Midbrain (tissue), 1 donor: ENCODE measurements at regions not wholly inside any gene's neighbourhood (a gene's known extent, or its start where the extent isn't known, plus 50 kb on each side); places are given as distances from the start of the nearest gene placed in this dataset.
"Not testable (repeated sequence)": the region's sequence is repeated elsewhere in the genome, so short reads cannot be mapped to it uniquely, and the experiment has no call there.

Experiments used
- DNase-seq: peaks from one replicate; lab custom pipeline; 2025; lab: John Stamatoyannopoulos, UW

DNA sequence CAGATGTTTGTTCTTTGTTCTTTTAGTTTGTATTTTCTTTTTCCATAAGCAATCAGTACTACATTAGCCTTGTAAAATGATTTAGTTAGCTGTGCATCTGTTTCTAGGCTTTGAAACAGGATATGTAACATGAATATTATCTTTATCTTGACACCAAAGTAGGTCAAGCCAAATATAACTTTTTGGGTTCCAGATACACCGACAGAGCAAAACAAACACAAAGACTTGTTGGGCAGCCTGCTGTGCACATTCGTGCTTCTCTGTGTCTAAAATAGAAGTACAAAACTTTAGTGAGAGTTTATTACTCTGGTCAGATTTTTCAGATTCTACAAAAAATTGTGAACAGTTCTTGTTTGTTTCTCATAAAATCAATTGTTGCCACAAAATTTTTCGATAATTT is 1059.3 kb upstream of the GYPC start:
- no peak for DNase-seq

DNA sequence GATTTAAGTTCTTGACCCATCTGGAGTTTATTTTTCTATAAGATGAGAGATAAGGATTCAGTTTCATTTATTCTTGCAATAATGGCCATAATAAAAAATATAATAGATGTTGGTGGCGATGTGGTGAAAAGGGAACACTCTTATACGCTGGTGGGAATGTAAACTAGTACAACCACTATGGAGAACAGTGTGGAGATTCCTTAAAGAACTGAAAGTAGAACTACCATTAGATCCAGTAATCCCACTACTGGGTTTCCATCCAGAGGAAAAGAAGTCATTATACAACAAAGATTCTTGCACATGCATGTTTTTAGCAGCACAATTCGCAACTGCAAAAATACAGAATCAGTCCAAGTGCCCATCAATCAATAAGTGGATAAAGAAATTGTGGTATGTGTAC is 1040.5 kb upstream of the GYPC start:
- no peak for DNase-seq

DNA sequence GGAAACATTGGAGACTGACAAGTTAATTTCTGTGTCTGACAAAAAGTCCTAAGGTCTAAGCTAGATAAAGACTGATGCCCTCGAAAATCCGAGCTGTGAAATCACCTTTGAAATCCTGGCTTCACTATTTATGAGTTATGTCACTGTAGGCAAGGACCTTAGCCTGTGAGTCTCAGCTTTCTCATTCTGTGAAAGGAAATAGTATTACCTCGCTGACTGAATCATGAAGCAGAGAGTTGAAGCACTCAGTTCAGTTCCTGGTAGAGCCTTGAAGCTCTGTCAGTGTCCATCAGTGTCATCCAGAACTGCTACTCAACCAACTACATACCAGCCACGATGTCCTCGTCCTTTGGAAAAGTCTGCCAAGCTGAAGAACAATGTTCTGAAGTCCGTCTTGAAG is 1025.6 kb upstream of the GYPC start:
- DNase-seq, result no peak

DNA sequence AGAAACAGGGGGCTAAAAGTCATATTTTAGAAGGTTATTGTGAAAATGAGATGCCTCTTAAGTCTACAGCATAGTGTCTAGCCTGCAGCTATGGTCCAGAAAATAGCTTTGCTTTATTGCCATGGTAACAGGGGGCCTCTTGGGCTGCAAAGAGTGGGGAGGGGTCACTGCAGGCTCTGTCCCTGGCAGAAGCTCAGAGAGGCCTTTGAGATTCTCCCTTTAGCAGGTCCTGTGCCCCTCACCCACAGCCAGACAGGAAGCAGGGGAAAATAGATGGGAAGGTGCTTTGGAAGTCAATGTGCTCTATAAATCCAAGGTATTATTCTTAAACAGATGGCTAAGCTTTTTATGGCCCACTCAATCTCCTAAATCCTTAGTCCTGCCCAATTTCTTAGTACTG is 1021.3 kb upstream of the GYPC start:
- DNase-seq, result no peak

DNA sequence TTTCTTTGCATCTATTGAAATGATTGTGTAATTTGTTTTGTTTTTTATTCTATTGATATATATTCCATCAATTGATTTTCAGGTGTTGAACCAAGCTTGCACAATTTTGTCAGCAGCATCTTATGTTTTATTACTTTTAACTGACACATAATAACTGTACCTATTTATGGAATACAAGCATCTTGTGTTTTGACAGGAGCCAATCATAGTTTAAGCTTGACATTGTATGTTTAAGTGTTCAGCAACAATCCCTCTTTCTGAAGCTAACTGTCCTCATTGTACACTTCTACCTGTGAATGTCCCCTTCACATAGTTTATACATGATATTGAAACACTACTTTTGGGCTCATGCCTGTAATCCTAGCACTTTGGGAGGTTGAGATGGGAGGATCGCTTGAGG is 1017.6 kb upstream of the GYPC start:
- DNase-seq, result no peak

DNA sequence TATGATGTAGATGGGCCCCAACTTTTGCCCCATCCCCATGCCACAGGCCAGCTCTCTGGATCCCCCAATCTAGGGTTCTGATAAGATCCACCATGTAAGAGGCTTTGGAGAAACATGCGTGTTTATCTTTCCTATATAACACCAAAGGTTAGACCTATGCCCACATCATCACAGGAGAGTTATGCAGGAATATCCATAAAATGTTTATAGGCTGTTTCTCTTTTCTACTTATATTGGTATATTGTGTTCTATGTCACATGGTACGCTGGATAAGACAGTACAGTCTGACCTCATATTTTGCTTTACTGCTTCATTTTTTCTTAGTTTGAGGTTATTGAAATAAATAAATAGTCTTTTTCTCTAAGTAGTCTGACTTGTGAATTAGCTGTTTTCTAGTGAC is 1013.9 kb upstream of the GYPC start:
- DNase-seq, result no peak

DNA sequence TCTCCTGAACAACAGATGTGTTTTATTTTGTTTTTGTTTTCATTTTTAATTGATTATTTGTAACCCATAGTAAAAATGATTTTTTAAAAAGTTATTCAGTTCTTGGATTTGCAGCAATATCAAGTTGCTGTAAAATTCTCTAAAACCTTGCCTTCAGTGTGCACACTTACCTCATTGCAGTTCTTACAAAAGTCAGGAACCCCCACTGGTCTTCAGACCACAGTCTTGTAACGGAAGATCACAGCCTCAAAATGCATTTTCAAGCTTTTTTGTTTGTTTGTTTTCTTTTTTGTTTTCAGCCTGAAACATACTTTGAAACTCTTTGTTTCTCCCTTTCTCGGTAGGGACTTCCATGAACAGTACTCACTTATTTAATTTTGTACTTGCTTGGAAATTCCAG is 1012.8 kb upstream of the GYPC start:
- no peak for DNase-seq

DNA sequence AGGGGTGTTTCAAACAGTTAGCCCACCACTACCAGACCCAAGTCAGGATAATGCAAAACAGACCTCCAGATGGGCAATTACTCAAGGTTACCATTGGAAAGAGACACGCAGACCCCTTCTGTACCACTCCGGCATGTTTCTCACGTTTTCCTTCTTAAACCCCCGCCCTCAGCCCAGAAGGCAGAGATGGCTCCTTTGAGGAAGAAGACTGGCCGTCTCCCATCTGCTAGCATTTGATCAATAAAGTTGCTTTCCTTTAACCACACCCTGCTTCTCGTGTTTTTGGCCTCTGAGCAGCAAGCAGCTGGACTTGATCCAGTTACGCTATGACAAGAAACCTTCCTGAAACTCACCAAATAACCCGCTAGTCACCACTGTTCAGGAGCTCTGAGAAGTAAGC is 1012.4 kb upstream of the GYPC start:
- no peak for DNase-seq

DNA sequence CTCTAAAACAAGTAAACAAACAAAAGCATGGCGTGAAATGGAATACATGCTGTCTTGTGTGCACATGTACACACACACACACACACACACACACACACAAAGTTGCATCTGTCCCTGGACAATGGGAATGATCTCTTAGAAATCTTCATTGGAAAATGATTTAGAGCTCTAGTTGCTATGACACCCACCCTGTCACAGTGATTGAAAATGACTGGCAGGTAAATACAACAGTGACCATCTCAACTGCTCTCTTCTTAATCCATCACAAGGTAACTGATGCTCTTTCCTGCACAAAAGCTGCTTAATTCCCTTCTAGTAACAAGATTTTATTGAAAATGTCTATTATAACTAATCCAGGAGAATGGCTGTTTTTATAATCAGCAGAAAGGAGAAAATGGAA is 1011.7 kb upstream of the GYPC start:
- DNase-seq, result no peak

DNA sequence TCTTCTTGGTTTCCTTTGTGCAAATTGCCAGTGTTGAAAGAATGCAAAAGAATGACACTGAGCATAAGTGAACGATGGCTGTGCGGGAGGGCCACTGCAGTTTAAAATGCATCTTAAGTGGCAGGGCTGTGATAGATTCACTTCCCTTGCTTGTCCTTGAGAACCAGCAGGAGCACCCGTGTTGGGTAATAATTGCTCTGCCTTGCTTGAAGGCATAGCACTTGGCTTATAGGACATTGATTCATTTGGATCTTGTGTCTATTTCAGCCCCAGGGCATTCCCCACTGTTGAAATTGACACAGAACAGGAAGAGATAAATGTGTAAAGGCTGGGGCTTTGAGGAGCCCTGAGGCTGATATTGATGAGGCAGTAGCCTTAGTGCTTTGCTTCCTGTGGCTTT is 1003.7 kb upstream of the GYPC start:
- no peak for DNase-seq

DNA sequence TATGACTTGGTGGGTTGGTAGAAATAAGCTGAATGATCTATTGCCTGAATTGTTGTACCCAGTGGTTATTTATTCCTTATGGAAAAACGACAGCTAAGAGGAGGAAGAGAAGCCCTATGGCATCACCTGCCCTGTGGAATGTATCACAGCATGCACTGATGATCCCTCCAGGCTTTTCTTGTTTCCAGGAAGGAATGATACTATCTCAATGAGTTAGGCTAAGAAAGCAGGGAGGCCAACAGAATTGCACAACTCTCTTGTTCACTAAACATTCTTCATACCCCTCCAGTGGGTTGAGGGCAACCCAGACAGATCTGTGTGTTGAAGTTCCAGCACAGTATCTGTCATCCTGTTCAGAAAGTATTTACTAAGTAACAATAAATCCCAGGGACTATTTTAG is 1001.7 kb upstream of the GYPC start:
- no peak for DNase-seq

DNA sequence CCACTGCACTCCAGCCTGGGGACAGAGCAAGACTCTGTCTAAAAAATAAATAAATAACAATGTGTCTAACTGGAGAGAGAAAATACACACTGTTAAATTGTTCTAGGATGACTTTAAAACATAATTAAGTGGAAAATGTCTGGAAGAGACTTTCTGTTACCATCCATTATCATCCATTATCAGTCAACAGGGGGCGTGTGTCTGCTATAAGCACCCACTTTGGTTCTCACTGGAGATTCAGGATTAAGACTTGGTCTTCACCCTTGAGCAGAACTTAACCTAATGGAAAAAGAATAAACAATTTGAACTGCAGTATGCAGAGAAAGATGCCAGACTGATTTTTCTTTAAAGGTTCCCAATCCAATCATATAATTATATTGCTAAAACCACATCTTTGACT is 999.8 kb upstream of the GYPC start:
- DNase-seq, result no peak

DNA sequence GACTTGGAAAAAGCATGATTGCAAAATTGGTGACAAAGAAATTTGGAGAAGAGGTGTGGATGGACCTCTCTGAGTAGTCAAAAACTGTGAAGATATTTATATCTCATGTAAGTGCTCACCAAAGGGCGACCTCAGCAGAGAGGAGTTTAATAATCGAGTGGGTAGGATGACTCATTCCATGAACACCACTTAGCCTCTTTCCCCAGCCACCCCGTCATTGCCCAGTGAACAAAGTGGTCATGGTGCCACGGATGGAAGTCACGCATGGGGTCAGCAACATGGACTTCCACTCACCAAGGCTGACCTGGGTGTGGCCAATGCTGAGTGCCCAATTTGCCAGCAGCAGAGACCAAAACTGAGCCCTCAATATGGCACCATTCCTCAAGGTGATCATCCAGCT is 997.4 kb upstream of the GYPC start:
- DNase-seq, result no peak

DNA sequence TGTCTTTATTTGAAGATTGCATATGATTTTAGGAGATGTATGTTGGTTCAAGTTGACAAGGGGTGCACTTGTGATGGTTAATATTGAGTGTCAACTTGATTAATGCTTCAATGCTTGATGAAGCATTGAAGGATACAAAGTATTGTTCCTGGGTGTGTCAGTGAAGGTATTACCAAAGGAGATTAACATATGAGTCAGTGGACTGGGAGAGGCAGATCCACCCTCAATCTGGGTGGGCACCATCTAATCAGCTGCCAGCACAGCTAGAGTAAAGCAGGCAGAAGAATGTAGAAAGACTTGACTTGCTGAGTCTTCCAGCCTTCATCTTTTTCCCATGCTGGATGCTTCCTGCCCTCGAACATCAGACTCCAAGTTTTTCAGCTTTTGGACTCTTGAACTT is 995.6 kb upstream of the GYPC start:
- not testable (repeated sequence) for DNase-seq

DNA sequence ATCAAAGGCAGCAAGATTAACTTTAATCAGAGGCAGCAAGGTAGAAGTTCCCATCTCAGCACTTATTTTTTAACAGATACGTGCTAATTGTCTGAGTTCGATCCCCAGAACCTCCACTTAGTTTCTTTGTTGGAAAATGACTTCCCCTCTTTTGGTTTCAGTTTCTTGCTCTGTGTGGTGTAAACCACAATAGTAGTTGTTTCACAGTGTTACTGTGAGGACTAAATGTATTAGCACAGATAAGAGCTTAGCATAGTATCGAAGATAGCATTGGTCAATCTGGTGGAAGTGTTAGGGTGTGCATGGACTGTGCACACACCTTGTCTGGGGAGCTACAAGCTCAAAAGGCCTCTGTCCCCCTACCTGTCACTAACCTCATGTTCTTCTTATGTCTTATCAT is 988.3 kb upstream of the GYPC start:
- no peak for DNase-seq

DNA sequence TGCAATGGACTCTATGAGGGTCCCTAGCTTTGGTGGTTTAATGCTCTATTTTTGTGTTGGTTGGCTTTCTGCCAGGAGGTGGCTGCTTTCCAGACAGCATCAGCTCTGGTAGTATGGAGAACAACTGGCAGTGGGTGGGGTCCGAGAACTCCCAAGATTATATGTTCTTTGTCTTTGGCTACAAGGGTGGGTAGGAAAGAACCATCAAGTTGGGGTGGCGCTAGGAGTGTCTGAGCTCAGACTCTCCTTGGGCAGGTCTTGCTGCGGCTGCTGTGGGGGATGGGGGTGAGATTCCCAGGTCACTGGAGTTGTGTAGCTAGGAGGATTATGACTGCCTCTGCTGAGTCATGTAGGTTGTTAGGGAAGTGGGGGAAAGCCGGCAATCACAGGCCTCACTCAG is 976.1 kb upstream of the GYPC start:
- DNase-seq, result no peak

DNA sequence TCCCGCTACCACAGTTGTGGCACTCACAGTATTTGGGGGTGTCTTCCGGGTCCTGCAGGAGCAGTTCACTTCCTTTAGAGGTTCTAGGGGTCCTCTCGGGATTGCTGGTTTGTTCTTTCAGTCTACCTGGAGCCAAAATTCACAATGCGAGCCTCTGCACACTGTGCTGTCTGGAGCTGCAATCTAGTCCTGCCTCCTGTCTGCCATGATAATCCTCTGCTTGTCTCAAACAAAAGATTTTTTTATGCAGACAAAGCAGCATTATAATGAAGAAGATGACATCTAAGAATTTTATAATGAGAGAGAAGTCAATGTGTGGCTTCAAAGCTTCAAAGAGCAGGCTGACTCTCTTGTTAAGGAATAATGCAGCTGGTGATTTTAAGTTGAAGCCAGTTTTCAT is 975.1 kb upstream of the GYPC start:
- no peak for DNase-seq

DNA sequence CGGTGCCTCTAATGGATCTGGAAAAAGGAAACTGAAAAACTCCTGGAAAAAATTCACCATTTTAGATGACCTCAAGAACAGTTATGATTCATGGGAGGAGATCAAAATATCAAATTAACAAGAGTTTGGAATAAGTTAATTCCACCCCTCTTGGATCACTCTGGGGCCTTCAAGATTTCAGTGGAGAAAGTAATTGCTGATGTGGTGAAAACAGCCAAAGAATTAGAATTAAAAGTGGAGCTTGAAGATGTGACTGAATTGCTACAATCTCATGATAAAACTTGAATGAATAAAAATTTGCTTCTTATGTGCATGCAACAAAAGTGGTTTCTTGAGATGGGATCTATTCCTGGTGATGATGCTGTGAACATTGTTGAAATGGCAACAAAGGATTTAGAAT is 974.4 kb upstream of the GYPC start:
- DNase-seq, result no peak

DNA sequence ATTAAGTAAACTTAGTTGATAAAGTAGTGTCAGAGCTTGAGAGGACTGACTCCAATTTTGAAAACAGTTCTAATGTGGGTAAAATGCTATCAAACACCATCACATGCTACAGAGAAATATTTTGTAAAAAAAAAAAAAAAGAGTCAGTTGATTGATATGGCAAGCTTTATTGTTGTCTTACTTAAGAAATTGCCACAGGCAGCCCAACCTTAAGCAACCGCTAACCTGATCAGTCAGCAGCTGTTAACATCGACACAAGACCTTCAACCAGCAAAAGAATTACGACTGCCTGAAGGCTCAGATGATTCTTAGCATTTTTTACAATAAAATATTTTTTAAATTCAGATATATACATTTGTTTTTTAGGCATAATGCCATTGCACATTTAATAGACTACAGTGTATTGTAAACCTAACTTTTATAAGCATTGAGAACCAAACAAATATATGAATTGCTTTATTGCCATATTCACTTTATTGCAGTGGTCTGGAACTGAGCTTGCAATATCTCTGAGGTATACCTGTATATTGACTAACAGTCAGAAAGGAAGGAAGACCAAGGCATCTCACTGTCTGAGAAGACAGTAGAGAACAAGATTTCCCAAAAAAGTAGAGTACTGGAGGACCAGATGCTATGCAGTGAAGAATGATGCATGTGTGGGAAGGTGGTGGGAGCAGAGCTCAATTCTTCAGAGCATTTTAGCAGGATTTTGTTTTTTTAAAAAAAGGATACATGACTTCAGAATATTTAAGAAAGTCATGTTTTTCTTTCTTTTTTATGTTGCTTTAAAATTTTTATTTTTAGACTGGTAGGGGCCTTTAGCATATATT is 973.8 kb upstream of the GYPC start:
- no peak for DNase-seq

DNA sequence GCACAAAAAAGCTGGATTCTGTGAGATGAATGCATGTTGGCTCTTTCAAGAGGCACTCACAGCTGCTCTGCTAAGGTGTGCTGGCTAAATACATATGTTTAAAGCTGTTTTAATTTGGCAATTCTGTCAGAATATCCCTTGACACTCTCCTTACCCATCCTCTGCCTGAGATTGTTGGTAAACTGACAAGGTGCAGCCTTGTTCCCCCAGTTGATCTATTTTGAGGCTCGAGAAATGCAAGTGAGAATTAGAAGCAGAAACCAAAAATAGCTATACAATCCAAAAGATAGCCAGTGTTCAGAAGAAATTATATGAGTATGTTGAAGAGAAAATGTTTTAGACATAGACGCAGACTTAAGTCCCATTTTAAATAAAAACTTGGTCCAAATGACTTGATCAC is 971.7 kb upstream of the GYPC start:
- no peak for DNase-seq

DNA sequence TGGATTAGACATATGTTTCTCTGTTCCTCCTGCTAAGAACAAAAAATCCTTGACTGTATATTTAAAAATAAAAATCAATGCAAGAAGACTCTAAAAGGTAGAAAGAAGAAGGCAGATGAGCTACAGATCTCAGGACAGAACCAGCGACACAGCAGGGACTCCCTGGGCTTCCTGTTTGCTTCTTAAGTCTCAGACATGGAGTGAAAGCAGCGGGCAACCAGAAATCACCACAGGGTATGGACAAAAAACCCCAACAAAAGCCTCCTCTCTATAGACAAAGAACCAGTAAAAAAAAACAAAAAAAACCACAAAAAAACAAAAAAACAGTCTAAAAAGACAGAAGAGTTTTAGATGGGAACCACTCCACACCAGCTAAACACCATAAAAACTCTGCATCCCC is 971.0 kb upstream of the GYPC start:
- DNase-seq, result no peak

DNA sequence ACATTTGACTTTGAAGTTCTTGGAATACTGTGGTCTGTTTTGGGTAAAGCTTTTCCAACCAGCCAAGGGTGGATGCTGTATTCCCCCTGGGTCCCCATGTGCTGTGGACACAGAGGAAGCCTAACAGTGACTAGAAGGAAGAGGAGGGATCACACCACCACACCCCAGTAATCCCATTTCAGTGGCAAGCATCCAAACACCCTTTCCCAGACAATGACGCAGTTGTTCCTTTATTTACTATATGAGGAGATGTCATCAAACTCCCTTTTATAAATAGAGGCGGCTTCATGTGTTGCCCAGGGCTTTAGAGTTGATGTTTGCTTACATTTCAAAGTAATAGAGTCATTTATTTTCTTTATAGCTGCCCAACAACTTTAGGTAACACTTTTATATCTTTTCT is 959.4 kb upstream of the GYPC start:
- no peak for DNase-seq

DNA sequence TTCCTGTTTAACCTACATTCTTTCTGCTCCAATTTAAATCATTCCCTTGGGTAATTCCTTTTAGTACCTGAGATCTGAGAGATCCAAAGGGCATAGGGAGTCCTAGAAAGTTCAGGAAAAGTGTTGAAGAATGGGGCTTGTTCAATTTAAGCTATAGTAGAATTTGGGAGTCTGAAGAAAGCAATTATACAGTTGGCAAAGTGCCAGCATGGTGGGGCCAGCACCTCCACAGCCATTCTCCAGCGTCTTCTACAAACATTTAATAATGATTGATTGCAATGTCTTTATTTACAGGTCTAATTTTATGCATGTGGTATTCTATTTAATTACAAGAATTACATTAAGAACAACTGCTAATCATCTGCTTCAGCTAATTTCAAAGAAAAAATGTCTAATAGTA is 957.7 kb upstream of the GYPC start:
- no peak for DNase-seq

DNA sequence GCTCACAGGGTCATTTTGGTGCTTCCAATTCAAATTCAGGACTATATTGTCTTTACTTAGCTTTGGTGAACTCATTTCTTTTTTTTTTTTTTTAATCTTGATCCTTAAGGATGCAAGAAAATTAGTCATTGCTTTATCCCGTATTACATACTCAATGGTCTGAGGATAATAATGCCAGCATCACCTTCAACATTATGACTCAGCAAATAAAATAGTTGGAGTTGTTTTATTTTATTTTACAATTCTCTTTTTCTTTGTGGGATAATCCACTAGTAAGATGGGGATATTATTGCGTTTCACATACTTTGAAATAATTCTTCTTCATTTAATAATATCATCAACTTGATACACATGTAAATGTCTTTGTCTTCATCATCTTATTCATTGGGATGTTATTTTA is 954.9 kb upstream of the GYPC start:
- DNase-seq, result no peak

DNA sequence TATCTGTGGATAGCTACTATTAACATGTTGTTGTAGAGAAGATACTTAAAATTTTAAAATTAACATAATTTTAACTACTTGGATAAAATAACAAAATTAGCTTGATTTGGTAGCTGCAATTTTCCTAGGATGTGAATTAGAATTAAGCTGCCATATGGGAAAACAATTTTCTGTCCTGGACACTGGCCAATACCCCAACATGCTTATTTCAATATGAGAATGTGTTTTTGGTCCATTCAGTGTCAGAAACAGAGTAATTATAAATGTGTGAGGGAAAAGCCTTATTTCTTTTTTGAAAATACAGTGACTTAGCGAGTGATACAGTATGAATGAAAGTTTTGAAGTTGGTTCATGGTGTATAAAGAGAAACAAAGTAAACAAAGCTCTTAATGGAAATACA is 948.3 kb upstream of the GYPC start:
- no peak for DNase-seq
